Keratinocyte (primary cell): ENCODE measurements at regions not wholly inside any gene's neighbourhood (a gene's known extent, or its start where the extent isn't known, plus 50 kb on each side); places are given as distances from the start of the nearest gene placed in this dataset.
A peak's percentile ranks its signal among the peaks of the same experiment; 100 is the strongest.

Experiments used
- DNase-seq: peaks from one replicate; pipeline ENCODE4 v3.0.0-alpha.2; 2011; ENCODE audit warnings: low read depth, missing footprints, low spot score
- FAIRE-seq: peaks from 2 replicates; lab custom pipeline; 2011; peaks lifted over from hg19 to GRCh38; lab: Jason Lieb, UNC
- H2AFZ ChIP-seq: 2 replicates; pipeline ENCODE4 v1.6.0; 2012; ENCODE audit warnings: low read length, control low read depth, inconsistent platforms; ENCODE audit not compliant: control insufficient read depth
- H3K27ac ChIP-seq: 2 replicates; pipeline ENCODE4 v1.5.1; 2011; ENCODE audit warnings: low read length; ENCODE audit not compliant: control insufficient read depth, insufficient read depth
- H3K27me3 ChIP-seq: 3 replicates; pipeline ENCODE4 v1.6.0; 2011; ENCODE audit warnings: low read length; ENCODE audit not compliant: control insufficient read depth, insufficient read depth; ENCODE audit errors: extremely low read depth
- H3K36me3 ChIP-seq, 2 experiments: 2 replicates in 1 of 2; 3 replicates in 1 of 2; pipeline ENCODE4 v1.5.1; 2011; ENCODE audit warnings: low read length in 2 of 2, mild to moderate bottlenecking in 1 of 2; ENCODE audit not compliant: control insufficient read depth in 2 of 2, insufficient read depth in 2 of 2; ENCODE audit errors: extremely low read depth in 1 of 2
- H3K4me1 ChIP-seq: 3 replicates; pipeline ENCODE4 v1.5.1; 2011; ENCODE audit warnings: low read length; ENCODE audit not compliant: control insufficient read depth, insufficient read depth; ENCODE audit errors: extremely low read depth
- H3K4me2 ChIP-seq: 3 replicates; pipeline ENCODE4 v1.6.0; 2011; ENCODE audit warnings: low read depth, low read length; ENCODE audit not compliant: control insufficient read depth, insufficient read depth; ENCODE audit errors: extremely low read depth
- H3K4me3 ChIP-seq, 3 experiments: fragments of 200-600 bp in 1 of 3; sonication (generic) in 1 of 3; 2 replicates in 2 of 3; 3 replicates in 1 of 3; pipeline ENCODE4 v1.5.1; 2011 to 2016; ENCODE audit warnings: low read length in 3 of 3, mild to moderate bottlenecking in 3 of 3, control low read depth in 2 of 3, inconsistent platforms in 1 of 3, low read depth in 1 of 3, mixed read lengths in 1 of 3, mixed run types in 1 of 3, moderate library complexity in 1 of 3; ENCODE audit not compliant: control insufficient read depth in 2 of 3, insufficient read depth in 2 of 3; ENCODE audit errors: extremely low read depth in 1 of 3
- H3K79me2 ChIP-seq: 2 replicates; pipeline ENCODE4 v1.6.0; 2012; ENCODE audit warnings: low read length; ENCODE audit not compliant: control insufficient read depth, insufficient read depth
- H3K9ac ChIP-seq: 3 replicates; pipeline ENCODE4 v1.6.0; 2011; ENCODE audit warnings: low read length; ENCODE audit not compliant: control insufficient read depth, insufficient read depth; ENCODE audit errors: extremely low read depth
- H3K9me1 ChIP-seq: 3 replicates; pipeline ENCODE4 v1.6.0; 2011; ENCODE audit warnings: low read length; ENCODE audit not compliant: control insufficient read depth, insufficient read depth; ENCODE audit errors: extremely low read depth
- H3K9me3 ChIP-seq: 2 replicates; pipeline ENCODE4 v1.5.1; 2012; ENCODE audit warnings: low read depth, low read length; ENCODE audit not compliant: control insufficient read depth
- H4K20me1 ChIP-seq: 3 replicates; pipeline ENCODE4 v1.6.0; 2011; ENCODE audit warnings: low read length; ENCODE audit not compliant: control insufficient read depth, insufficient read depth; ENCODE audit errors: extremely low read depth
- CTCF ChIP-seq, 3 experiments: IDR thresholded peaks in 1 of 3; conservative IDR thresholded peaks in 1 of 3; optimal IDR thresholded peaks in 1 of 3; 2 replicates in 2 of 3; 3 replicates in 1 of 3; pipeline versions ENCODE3 to v1.5.1; 2011; ENCODE audit warnings: low read length in 3 of 3, mild to moderate bottlenecking in 3 of 3, moderate library complexity in 2 of 3, control low read depth in 1 of 3, inconsistent platforms in 1 of 3; ENCODE audit not compliant: insufficient read depth in 2 of 3; ENCODE audit errors: extremely low read depth in 1 of 3
- EZH2 ChIP-seq: IDR thresholded peaks from one replicate; pipeline ENCODE4 v1.6.1; 2012; ENCODE audit warnings: inconsistent platforms, mild to moderate bottlenecking, low read length, moderate library complexity
- dilution Hi-C: fragments of 300-500 bp; cut with MboI; formaldehyde crosslinking; loops from one replicate; pipeline ENCODE4 v1.7.0; 2020; ENCODE audit warnings: low sequenced_read_pairs; ENCODE audit not compliant: extremely low pct_ligation_motif_present

GRCh38 chr9:129473523-129474244, 147.2 kb downstream of the C9orf50 start:
- dilution Hi-C loops: no loop called here
- Histone ChIP-seq H3K27ac (no peak overlapping the region), H3K4me2 (no peak overlapping the region), H3K9me3 (peaks cover 4% of the 10 kb centered on the region), H3K36me3 (no peaks in the 10 kb centered on the region), H3K4me1 (peaks cover 6% of the 10 kb centered on the region), H4K20me1 (no peaks in the 10 kb centered on the region), H3K4me3 (no peak overlapping the region), H3K27me3 (no peaks in the 10 kb centered on the region), H3K9ac (no peak overlapping the region), H3K79me2 (no peaks in the 10 kb centered on the region), H2AFZ (peak overlapping the region; percentile 12), H3K9me1 (no peaks in the 10 kb centered on the region)
- no peak for DNase-seq
- peak; percentile 9 for FAIRE-seq
- TF ChIP-seq CTCF (optimal IDR thresholded peaks at IDR 0.05 in 1 of 3, IDR thresholded peaks at IDR 0.05 in 1 of 3, conservative IDR thresholded peaks at IDR 0.05 in 1 of 3; ENCODE audit: extremely low read depth in 1 of 3, insufficient read depth in 2 of 3, low read length in 3 of 3) (no peak), EZH2 (no peak)

- FAIRE-seq (no peak), DNase-seq (no peak)
- Histone ChIP-seq H3K4me2 (no peak overlapping the region), H4K20me1 (no peaks in the 10 kb centered on the region), H3K4me3 (no peak overlapping the region), H3K27me3 (no peaks in the 10 kb centered on the region), H3K9me1 (no peaks in the 10 kb centered on the region), H3K79me2 (no peaks in the 10 kb centered on the region), H3K36me3 (no peaks in the 10 kb centered on the region), H3K9ac (no peak overlapping the region), H2AFZ (no peak overlapping the region), H3K4me1 (peaks cover 6% of the 10 kb centered on the region), H3K9me3 (peaks cover 4% of the 10 kb centered on the region), H3K27ac (no peak overlapping the region)
- dilution Hi-C loops: no loop called here
- TF ChIP-seq EZH2 (no peak), CTCF (optimal IDR thresholded peaks at IDR 0.05 in 1 of 3, IDR thresholded peaks at IDR 0.05 in 1 of 3, conservative IDR thresholded peaks at IDR 0.05 in 1 of 3; ENCODE audit: extremely low read depth in 1 of 3, insufficient read depth in 2 of 3, low read length in 3 of 3) (no peak)
Measured at GRCh38 chr9:129472651-129473102, 148.2 kb downstream of the C9orf50 start.
